NCI-H1930 (cell line): ENCODE measurements at regions not wholly inside any gene's neighbourhood (a gene's known extent, or its start where the extent isn't known, plus 50 kb on each side); places are given as distances from the start of the nearest gene placed in this dataset.
"Not testable (repeated sequence)": the region's sequence is repeated elsewhere in the genome, so short reads cannot be mapped to it uniquely, and the experiment has no call there.

Experiments used
- DNase-seq, 2 experiments: peaks; one replicate each; lab custom pipeline; 2025; lab: John Stamatoyannopoulos, UW

- DNase-seq, result peak; percentile 73 to 79
These were observed 100.6 kb upstream of the PABPC3 start for GRCh38 chr13:24995225-24995804.

GRCh38 chr13:24997367-24997967 lies 98.5 kb upstream of the PABPC3 start:
- peak in 1 of 2 experiments; percentile 53 for DNase-seq

- DNase-seq, result no peak
These were observed 97.5 kb upstream of the PABPC3 start for GRCh38 chr13:24998433-24998832.

- no peak for DNase-seq
These were observed 94.3 kb upstream of the PABPC3 start for GRCh38 chr13:25001476-25002206.

- not testable (repeated sequence) for DNase-seq
These were observed 93.6 kb upstream of the PABPC3 start for GRCh38 chr13:25002311-25002710.

GRCh38 chr13:25004489-25004888 lies 91.4 kb upstream of the PABPC3 start:
- not testable (repeated sequence) for DNase-seq

GRCh38 chr13:25005050-25005497 lies 90.9 kb upstream of the PABPC3 start:
- DNase-seq, result not testable (repeated sequence)

- not testable (repeated sequence) for DNase-seq
These were observed 88.5 kb upstream of the PABPC3 start for GRCh38 chr13:25007389-25007788.

- DNase-seq, result not testable (repeated sequence)
These were observed 81.5 kb upstream of the PABPC3 start for GRCh38 chr13:25014398-25014973.

- not testable (repeated sequence) for DNase-seq
These were observed 78.8 kb upstream of the PABPC3 start for GRCh38 chr13:25017176-25017575.

GRCh38 chr13:25017808-25018728 lies 77.9 kb upstream of the PABPC3 start:
- DNase-seq, result peak; percentile 40 to 78

- DNase-seq, result no peak
These were observed 77.2 kb upstream of the PABPC3 start for GRCh38 chr13:25018729-25019115.

GRCh38 chr13:25019741-25020140 lies 76.2 kb upstream of the PABPC3 start:
- DNase-seq, result not testable (repeated sequence)

GRCh38 chr13:25024175-25024574 lies 71.8 kb upstream of the PABPC3 start:
- DNase-seq, result no peak

- no peak for DNase-seq
These were observed 63.8 kb upstream of the PABPC3 start for GRCh38 chr13:25032160-25032559.

- DNase-seq, result no peak
These were observed 61.8 kb upstream of the PABPC3 start for GRCh38 chr13:25034173-25034572.

GRCh38 chr13:25037057-25037813 lies 58.7 kb upstream of the PABPC3 start:
- peak; percentile 49 to 54 for DNase-seq

- DNase-seq, result no peak
These were observed 53.6 kb upstream of the PABPC3 start for GRCh38 chr13:25042151-25042865.

GRCh38 chr13:25044071-25044470 lies 51.9 kb upstream of the PABPC3 start:
- no peak for DNase-seq
